Suprapubic skin (tissue), 4 donors: ENCODE measurements at regions not wholly inside any gene's neighbourhood (a gene's known extent, or its start where the extent isn't known, plus 50 kb on each side); places are given as distances from the start of the nearest gene placed in this dataset.

Experiments used
- CTCF ChIP-seq, 2 donors: fragments of 200-600 bp in 1 of 2; fragments of 450-650 bp in 1 of 2; sonication (generic) in 1 of 2; IDR thresholded peaks; one replicate each; pipeline ENCODE4 v1.5.1; 2016 to 2019; ENCODE audit warnings: antibody characterized with exemption in 2 of 2, mild to moderate bottlenecking in 1 of 2, moderate library complexity in 1 of 2
- EP300 ChIP-seq: sonication (generic); formaldehyde crosslinking; IDR thresholded peaks from one replicate; pipeline ENCODE4 v1.6.1; 2017; ENCODE audit warnings: antibody characterized with exemption
- POLR2A ChIP-seq, 2 donors: fragments of 450-650 bp; IDR thresholded peaks; one replicate each; pipeline ENCODE4 v1.6.1; 2017; ENCODE audit warnings: antibody characterized with exemption in 2 of 2, mild to moderate bottlenecking in 2 of 2, moderate library complexity in 2 of 2
- POLR2AphosphoS5 ChIP-seq, 3 donors: sonication (generic); formaldehyde crosslinking; IDR thresholded peaks; one replicate each; pipeline ENCODE4 v1.6.1; 2017; ENCODE audit warnings: antibody characterized with exemption in 3 of 3

DNA sequence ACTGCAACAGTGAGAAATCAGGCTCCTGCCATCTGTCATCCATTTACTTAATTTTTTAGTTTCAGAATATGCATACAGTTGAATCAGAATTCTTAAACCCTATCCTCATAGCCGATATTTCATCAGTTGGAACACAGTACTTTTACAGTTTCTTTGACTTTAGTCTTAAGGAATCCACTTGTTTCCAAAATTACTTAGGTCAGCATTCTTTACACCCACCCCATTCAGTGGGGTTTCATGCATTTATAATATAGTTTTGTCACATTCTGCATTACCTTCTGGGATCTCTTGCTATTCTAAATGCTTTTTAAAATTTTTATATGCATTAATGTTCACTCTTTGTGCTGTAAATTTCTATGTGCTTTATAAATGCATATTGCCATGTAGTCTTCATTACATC, 400.4 kb upstream of the LRRTM4 start:
- TF ChIP-seq POLR2AphosphoS5 (IDR thresholded peaks at IDR 0.05) (no peak), POLR2A (IDR thresholded peaks at IDR 0.05) (no peak), CTCF (IDR thresholded peaks at IDR 0.05) (no peak), EP300 (no peak)
